ENCODE measurements at regions not wholly inside any gene's neighbourhood (a gene's known extent, or its start where the extent isn't known, plus 50 kb on each side); places are given as distances from the start of the nearest gene placed in this dataset.

- TF ChIP-seq CTCF (IDR thresholded peaks at IDR 0.05; ENCODE audit: unreplicated experiment in 3 of 3) = no peak
- H3K36me3 Mint-ChIP-seq (ENCODE audit: low read depth) = no peaks in the 10 kb centered on the region
- H3K4me3 Mint-ChIP-seq = no peak overlapping the region
- no peaks in the 10 kb centered on the region for H3K27me3 Mint-ChIP-seq (ENCODE audit: low read depth)
- H3K4me1 Mint-ChIP-seq = no peaks in the 10 kb centered on the region
- H3K9me3 Mint-ChIP-seq = no peaks in the 10 kb centered on the region
- no peak overlapping the region for H3K27ac Mint-ChIP-seq
Measured at GRCh38 chr1:98179151-98179773, 258.4 kb upstream of the DPYD start.

GRCh38 chr1:98177751-98178150, 256.9 kb upstream of the DPYD start:
- Mint-ChIP-seq H3K4me3 (no peak overlapping the region), H3K27me3 (ENCODE audit: low read depth) (no peaks in the 10 kb centered on the region), H3K9me3 (no peaks in the 10 kb centered on the region), H3K4me1 (no peaks in the 10 kb centered on the region), H3K36me3 (ENCODE audit: low read depth) (no peaks in the 10 kb centered on the region), H3K27ac (no peak overlapping the region)
- no peak for TF ChIP-seq CTCF (IDR thresholded peaks at IDR 0.05; ENCODE audit: unreplicated experiment in 3 of 3)

GRCh38 chr1:98176936-98177335, 256.1 kb upstream of the DPYD start:
- no peaks in the 10 kb centered on the region for H3K4me1 Mint-ChIP-seq
- no peak overlapping the region for H3K27ac Mint-ChIP-seq
- no peak overlapping the region for H3K4me3 Mint-ChIP-seq
- no peaks in the 10 kb centered on the region for H3K36me3 Mint-ChIP-seq (ENCODE audit: low read depth)
- H3K27me3 Mint-ChIP-seq (ENCODE audit: low read depth) = no peaks in the 10 kb centered on the region
- TF ChIP-seq CTCF (IDR thresholded peaks at IDR 0.05; ENCODE audit: unreplicated experiment in 3 of 3) = no peak
- H3K9me3 Mint-ChIP-seq = no peaks in the 10 kb centered on the region

GRCh38 chr1:98176414-98176813, 255.6 kb upstream of the DPYD start:
- no peak overlapping the region for H3K4me3 Mint-ChIP-seq
- TF ChIP-seq CTCF (IDR thresholded peaks at IDR 0.05; ENCODE audit: unreplicated experiment in 3 of 3) = no peak
- no peaks in the 10 kb centered on the region for H3K9me3 Mint-ChIP-seq
- no peak overlapping the region for H3K27ac Mint-ChIP-seq
- no peaks in the 10 kb centered on the region for H3K4me1 Mint-ChIP-seq
- no peaks in the 10 kb centered on the region for H3K36me3 Mint-ChIP-seq (ENCODE audit: low read depth)
- no peaks in the 10 kb centered on the region for H3K27me3 Mint-ChIP-seq (ENCODE audit: low read depth)

- Mint-ChIP-seq H3K9me3 (no peaks in the 10 kb centered on the region), H3K4me3 (no peak overlapping the region), H3K27me3 (ENCODE audit: low read depth) (no peaks in the 10 kb centered on the region), H3K36me3 (ENCODE audit: low read depth) (no peaks in the 10 kb centered on the region), H3K4me1 (no peaks in the 10 kb centered on the region), H3K27ac (no peak overlapping the region)
- TF ChIP-seq CTCF (IDR thresholded peaks at IDR 0.05; ENCODE audit: unreplicated experiment in 3 of 3) = no peak
Measured at GRCh38 chr1:98172578-98172977, 251.7 kb upstream of the DPYD start.

- H3K27ac Mint-ChIP-seq = no peak overlapping the region
- H3K9me3 Mint-ChIP-seq = no peaks in the 10 kb centered on the region
- H3K4me3 Mint-ChIP-seq = no peak overlapping the region
- H3K36me3 Mint-ChIP-seq (ENCODE audit: low read depth) = no peaks in the 10 kb centered on the region
- H3K27me3 Mint-ChIP-seq (ENCODE audit: low read depth) = no peaks in the 10 kb centered on the region
- no peak for TF ChIP-seq CTCF (IDR thresholded peaks at IDR 0.05; ENCODE audit: unreplicated experiment in 3 of 3)
- H3K4me1 Mint-ChIP-seq = no peaks in the 10 kb centered on the region
Measured at GRCh38 chr1:98172022-98172421, 251.2 kb upstream of the DPYD start.

Measured in nephron (organoid).